Activated effector memory CD4-positive, alpha-beta T cell treated with anti-CD3 and anti-CD28 coated beads, Interleukin-2, amount 50 U/mL, for 16 hours (primary cell): ENCODE measurements at regions not wholly inside any gene's neighbourhood (a gene's known extent, or its start where the extent isn't known, plus 50 kb on each side); places are given as distances from the start of the nearest gene placed in this dataset.
"Not testable (repeated sequence)": the region's sequence is repeated elsewhere in the genome, so short reads cannot be mapped to it uniquely, and the experiment has no call there.

Experiments
- DNase-seq: peaks from one replicate; pipeline ENCODE4 v3.0.0-alpha.2; 2020

GRCh38 chr4:160365383-160365782 lies 1262.5 kb downstream of the RAPGEF2 start:
- DNase-seq: not testable (repeated sequence)

GRCh38 chr4:160370046-160370445 lies 1267.2 kb downstream of the RAPGEF2 start:
- no peak for DNase-seq

GRCh38 chr4:160371446-160371845 lies 1268.6 kb downstream of the RAPGEF2 start:
- no peak for DNase-seq

- no peak for DNase-seq
Measured at GRCh38 chr4:160372390-160372789, 1269.5 kb downstream of the RAPGEF2 start.

- DNase-seq: no peak
Measured at GRCh38 chr4:160373911-160374310, 1271.0 kb downstream of the RAPGEF2 start.

GRCh38 chr4:160375772-160376452 lies 1273.0 kb downstream of the RAPGEF2 start:
- DNase-seq: no peak

- DNase-seq: no peak
Measured at GRCh38 chr4:160386846-160387245, 1284.0 kb downstream of the RAPGEF2 start.

GRCh38 chr4:160399826-160400225 lies 1296.9 kb downstream of the RAPGEF2 start:
- no peak for DNase-seq

GRCh38 chr4:160403081-160403480 lies 1300.2 kb downstream of the RAPGEF2 start:
- no peak for DNase-seq

- DNase-seq: no peak
Measured at GRCh38 chr4:160406263-160406825, 1303.5 kb downstream of the RAPGEF2 start.

- no peak for DNase-seq
Measured at GRCh38 chr4:160414496-160414895, 1311.6 kb downstream of the RAPGEF2 start.

GRCh38 chr4:160423879-160424451 lies 1321.1 kb downstream of the RAPGEF2 start:
- DNase-seq: no peak

GRCh38 chr4:160426233-160426632 lies 1323.4 kb downstream of the RAPGEF2 start:
- DNase-seq: no peak

- no peak for DNase-seq
Measured at GRCh38 chr4:160450876-160451275, 1348.0 kb downstream of the RAPGEF2 start.

- DNase-seq: not testable (repeated sequence)
Measured at GRCh38 chr4:160481696-160482690, 1379.1 kb downstream of the RAPGEF2 start.

GRCh38 chr4:160485071-160485687 lies 1382.3 kb downstream of the RAPGEF2 start:
- DNase-seq: no peak

GRCh38 chr4:160492181-160492580 lies 1389.3 kb downstream of the RAPGEF2 start:
- DNase-seq: no peak

GRCh38 chr4:160493206-160493605 lies 1390.3 kb downstream of the RAPGEF2 start:
- DNase-seq: no peak

- no peak for DNase-seq
Measured at GRCh38 chr4:160495356-160495755, 1392.5 kb downstream of the RAPGEF2 start.

- DNase-seq: no peak
Measured at GRCh38 chr4:160498211-160498610, 1395.3 kb downstream of the RAPGEF2 start.

GRCh38 chr4:160505724-160506123 lies 1402.8 kb downstream of the RAPGEF2 start:
- no peak for DNase-seq

GRCh38 chr4:160510928-160511327 lies 1408.0 kb downstream of the RAPGEF2 start:
- DNase-seq: no peak

GRCh38 chr4:160514126-160514525 lies 1411.2 kb downstream of the RAPGEF2 start:
- no peak for DNase-seq
